Small intestine (tissue), 7 donors: ENCODE measurements at regions not wholly inside any gene's neighbourhood (a gene's known extent, or its start where the extent isn't known, plus 50 kb on each side); places are given as distances from the start of the nearest gene placed in this dataset.

Source experiments
- DNase-seq, 2 donors: peaks; one replicate each; pipeline versions ENCODE4 v3.0.0 to v3.0.0-alpha.2; 2013
- FAIRE-seq: peaks from 2 replicates; lab custom pipeline; 2012; peaks lifted over from hg19 to GRCh38; lab: Jason Lieb, UNC
- H3K27ac ChIP-seq, 3 donors: one replicate each; pipeline ENCODE4 v1.5.1; 2013; ENCODE audit warnings: low read length in 2 of 3, mild to moderate bottlenecking in 2 of 3, control low read depth in 1 of 3, inconsistent platforms in 1 of 3, low read depth in 1 of 3, moderate library complexity in 1 of 3
- H3K27me3 ChIP-seq, 3 donors: one replicate each; pipeline ENCODE4 v1.6.1; 2013; ENCODE audit warnings: low read length in 3 of 3, inconsistent platforms in 1 of 3; ENCODE audit not compliant: control insufficient read depth in 3 of 3, insufficient read depth in 3 of 3
- H3K36me3 ChIP-seq, 3 donors: one replicate each; pipeline ENCODE4 v1.6.1; 2013; ENCODE audit warnings: low read length in 3 of 3, inconsistent platforms in 1 of 3, low read depth in 1 of 3, mild to moderate bottlenecking in 1 of 3, moderate library complexity in 1 of 3; ENCODE audit not compliant: control insufficient read depth in 3 of 3, insufficient read depth in 2 of 3
- H3K4me1 ChIP-seq, 3 donors: one replicate each; pipeline ENCODE4 v1.6.1; 2013; ENCODE audit warnings: low read length in 2 of 3, inconsistent platforms in 1 of 3, low read depth in 1 of 3, mild to moderate bottlenecking in 1 of 3, moderate library complexity in 1 of 3; ENCODE audit not compliant: control insufficient read depth in 3 of 3, insufficient read depth in 2 of 3
- H3K4me3 ChIP-seq, 3 donors: one replicate each; pipeline ENCODE4 v1.5.1; 2013; ENCODE audit warnings: low read length in 3 of 3, control low read depth in 1 of 3, inconsistent platforms in 1 of 3, low read depth in 1 of 3, mild to moderate bottlenecking in 1 of 3, moderate library complexity in 1 of 3
- H3K9me3 ChIP-seq, 2 donors: one replicate each; pipeline ENCODE4 v1.6.1; 2013; ENCODE audit warnings: low read depth in 1 of 2, low read length in 1 of 2; ENCODE audit not compliant: control insufficient read depth in 2 of 2, insufficient read depth in 1 of 2
- WGBS, 3 donors: extraction: QIAGEN DNeasy Blood & Tissue Kit; methylation state at CpG; one replicate each; pipeline ENCODE4 v1.1.7; 2013; 5-methylcytosine and 5-hydroxymethylcytosine counted together
- donor health status: healthy with polysubstance abuse.
- donor health status: control.
- donor health status: control.
- donor health status: Bipolar disorder and iron deficiency.
- donor health status: healthy.

- Histone ChIP-seq H3K9me3 (no peaks in the 10 kb centered on the region), H3K27ac (no peak overlapping the region), H3K36me3 (no peaks in the 10 kb centered on the region), H3K4me1 (no peaks in the 10 kb centered on the region), H3K27me3 (peaks cover 0 to 3% (median 0%) of the 10 kb centered on the region in 3 donors), H3K4me3 (no peak overlapping the region)
- no peak for DNase-seq
- WGBS, 3 donors, result 89 to 92% (median 90%) methylated on average over 6 of the region's 6 CpGs
- no peak for FAIRE-seq
These were observed 94.9 kb upstream of the TBCA start for GRCh38 chr5:77871016-77871415.

- DNase-seq, result no peak
- no peaks in the 10 kb centered on the region for H3K4me1 ChIP-seq
- no peak overlapping the region for H3K4me3 ChIP-seq
- no peaks in the 10 kb centered on the region for H3K9me3 ChIP-seq
- H3K27me3 ChIP-seq, result peaks cover 0 to 3% (median 0%) of the 10 kb centered on the region in 3 donors
- WGBS, 3 donors, result 66 to 80% (median 71%) methylated on average over 11 of the region's 11 CpGs
- FAIRE-seq, result no peak
- no peak overlapping the region for H3K27ac ChIP-seq
- H3K36me3 ChIP-seq, result no peaks in the 10 kb centered on the region
These were observed 93.1 kb upstream of the TBCA start for GRCh38 chr5:77869116-77869798.

GRCh38 chr5:77867914-77868313 is 91.8 kb upstream of the TBCA start:
- WGBS, 3 donors, result 75 to 80% (median 76%) methylated on average over 4 of the region's 4 CpGs
- H3K4me1 ChIP-seq, result no peaks in the 10 kb centered on the region
- DNase-seq (no peak), FAIRE-seq (no peak)
- H3K36me3 ChIP-seq, result no peaks in the 10 kb centered on the region
- no peak overlapping the region for H3K4me3 ChIP-seq
- peaks cover 0 to 6% (median 0%) of the 10 kb centered on the region in 3 donors for H3K27me3 ChIP-seq
- H3K27ac ChIP-seq, result no peak overlapping the region
- H3K9me3 ChIP-seq, result no peaks in the 10 kb centered on the region

- no peak for FAIRE-seq
- Histone ChIP-seq H3K4me1 (no peaks in the 10 kb centered on the region), H3K27ac (no peak overlapping the region), H3K9me3 (no peaks in the 10 kb centered on the region), H3K27me3 (peaks cover 0 to 8% (median 0%) of the 10 kb centered on the region in 3 donors), H3K4me3 (no peak overlapping the region), H3K36me3 (no peaks in the 10 kb centered on the region)
- DNase-seq, result no peak
- WGBS, 3 donors, result 20 to 34% (median 23%) methylated on average over 2 of the region's 2 CpGs
These were observed 91.1 kb upstream of the TBCA start for GRCh38 chr5:77867194-77867691.

- Histone ChIP-seq H3K4me3 (no peak overlapping the region), H3K4me1 (no peaks in the 10 kb centered on the region), H3K27ac (no peak overlapping the region), H3K27me3 (peaks cover 0 to 11% (median 0%) of the 10 kb centered on the region in 3 donors), H3K9me3 (no peaks in the 10 kb centered on the region), H3K36me3 (no peaks in the 10 kb centered on the region)
- FAIRE-seq (no peak), DNase-seq (no peak)
- WGBS, 3 donors, result 75 to 85% (median 84%) methylated on average over 6 to 7 of the region's 7 CpGs
These were observed 90.1 kb upstream of the TBCA start for GRCh38 chr5:77866198-77866597.

- no peaks in the 10 kb centered on the region for H3K4me1 ChIP-seq
- no peaks in the 10 kb centered on the region for H3K36me3 ChIP-seq
- no peak overlapping the region for H3K27ac ChIP-seq
- no peaks in the 10 kb centered on the region for H3K9me3 ChIP-seq
- DNase-seq, result no peak
- WGBS, 3 donors, result 57 to 68% (median 65%) methylated on average over 8 of the region's 8 CpGs
- FAIRE-seq, result no peak
- H3K4me3 ChIP-seq, result no peak overlapping the region
- H3K27me3 ChIP-seq, result peaks cover 0 to 14% (median 0%) of the 10 kb centered on the region in 3 donors
These were observed 88.9 kb upstream of the TBCA start for GRCh38 chr5:77864997-77865396.

- Histone ChIP-seq H3K36me3 (no peaks in the 10 kb centered on the region), H3K4me1 (no peaks in the 10 kb centered on the region), H3K9me3 (no peaks in the 10 kb centered on the region), H3K27ac (no peak overlapping the region), H3K27me3 (peaks cover 0 to 14% (median 0%) of the 10 kb centered on the region in 3 donors), H3K4me3 (no peak overlapping the region)
- FAIRE-seq (no peak), DNase-seq (no peak)
- 39 to 66% (median 48%) methylated on average over 1 of the region's 1 CpG for WGBS, 3 donors
These were observed 87.0 kb upstream of the TBCA start for GRCh38 chr5:77863181-77863580.

GRCh38 chr5:77861576-77861975 is 85.4 kb upstream of the TBCA start:
- no peak for FAIRE-seq
- H3K4me3 ChIP-seq, result no peak overlapping the region
- H3K4me1 ChIP-seq, result no peaks in the 10 kb centered on the region
- H3K9me3 ChIP-seq, result no peaks in the 10 kb centered on the region
- WGBS, 3 donors, result 65 to 86% (median 67%) methylated on average over 1 of the region's 1 CpG
- DNase-seq, result no peak
- no peak overlapping the region for H3K27ac ChIP-seq
- peaks cover 0 to 16% (median 3%) of the 10 kb centered on the region in 3 donors for H3K27me3 ChIP-seq
- H3K36me3 ChIP-seq, result no peaks in the 10 kb centered on the region
